ENCODE measurements at regions not wholly inside any gene's neighbourhood (a gene's known extent, or its start where the extent isn't known, plus 50 kb on each side); places are given as distances from the start of the nearest gene placed in this dataset.

DNA sequence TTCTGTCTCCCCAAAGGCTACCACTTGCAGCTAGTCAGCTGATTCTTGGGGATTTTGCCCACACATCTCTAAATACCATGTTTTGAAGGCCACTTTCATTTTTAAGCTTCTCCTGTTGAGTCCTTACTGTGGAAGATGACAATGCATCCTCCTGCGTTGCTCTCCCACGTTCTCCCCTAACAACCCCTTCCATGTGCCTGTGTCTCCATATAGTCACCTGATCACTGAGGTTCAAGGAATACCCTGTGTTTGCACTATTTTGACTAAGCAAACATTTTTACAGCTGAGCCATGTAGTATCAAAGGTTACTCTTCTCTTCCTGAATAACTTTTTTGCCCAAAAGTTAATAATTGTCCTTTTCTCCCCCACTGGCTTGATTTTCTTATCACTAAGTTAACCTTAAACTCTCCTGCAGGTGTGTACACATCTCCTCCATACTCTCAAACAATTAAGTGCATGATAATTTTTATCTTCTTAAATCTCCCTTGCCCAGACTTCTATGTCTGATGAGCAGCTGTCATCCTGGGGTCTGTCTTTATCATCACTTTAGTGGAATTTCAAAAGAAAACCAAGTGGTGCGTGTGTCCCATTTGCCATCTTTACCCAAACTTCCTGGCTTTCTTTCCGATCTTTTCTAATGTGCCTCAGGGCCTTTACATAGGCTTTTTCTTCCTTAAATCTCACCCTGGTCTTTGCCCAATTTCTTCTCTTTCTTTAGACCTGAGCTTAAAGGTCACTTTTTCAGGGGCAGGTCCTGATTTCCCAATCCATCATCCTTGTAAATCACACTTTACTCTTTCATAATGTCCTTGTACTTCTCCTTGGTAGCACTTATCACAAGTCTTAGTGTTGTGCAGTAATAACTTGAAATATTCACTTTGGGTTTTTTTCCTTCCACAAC lies 85.2 kb upstream of the SPATS2L start:
- TF ChIP-seq, protein P1, sequence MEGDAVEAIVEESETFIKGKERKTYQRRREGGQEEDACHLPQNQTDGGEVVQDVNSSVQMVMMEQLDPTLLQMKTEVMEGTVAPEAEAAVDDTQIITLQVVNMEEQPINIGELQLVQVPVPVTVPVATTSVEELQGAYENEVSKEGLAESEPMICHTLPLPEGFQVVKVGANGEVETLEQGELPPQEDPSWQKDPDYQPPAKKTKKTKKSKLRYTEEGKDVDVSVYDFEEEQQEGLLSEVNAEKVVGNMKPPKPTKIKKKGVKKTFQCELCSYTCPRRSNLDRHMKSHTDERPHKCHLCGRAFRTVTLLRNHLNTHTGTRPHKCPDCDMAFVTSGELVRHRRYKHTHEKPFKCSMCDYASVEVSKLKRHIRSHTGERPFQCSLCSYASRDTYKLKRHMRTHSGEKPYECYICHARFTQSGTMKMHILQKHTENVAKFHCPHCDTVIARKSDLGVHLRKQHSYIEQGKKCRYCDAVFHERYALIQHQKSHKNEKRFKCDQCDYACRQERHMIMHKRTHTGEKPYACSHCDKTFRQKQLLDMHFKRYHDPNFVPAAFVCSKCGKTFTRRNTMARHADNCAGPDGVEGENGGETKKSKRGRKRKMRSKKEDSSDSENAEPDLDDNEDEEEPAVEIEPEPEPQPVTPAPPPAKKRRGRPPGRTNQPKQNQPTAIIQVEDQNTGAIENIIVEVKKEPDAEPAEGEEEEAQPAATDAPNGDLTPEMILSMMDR (IDR thresholded peaks at IDR 0.05; ENCODE audit: borderline replicate concordance, extremely low read depth, low read length, poor library complexity, severe bottlenecking) = no peak
- no peak for TF ChIP-seq EZH2 (IDR thresholded peaks at IDR 0.05; ENCODE audit: borderline replicate concordance, low read depth, low read length, severe bottlenecking)

All from DND-41 (cell line).